ENCODE measurements at regions not wholly inside any gene's neighbourhood (a gene's known extent, or its start where the extent isn't known, plus 50 kb on each side); places are given as distances from the start of the nearest gene placed in this dataset.
"Not testable (repeated sequence)": the region's sequence is repeated elsewhere in the genome, so short reads cannot be mapped to it uniquely, and the experiment has no call there.

- H3K9me3 ChIP-seq (ENCODE audit: insufficient read depth, low read depth, low read length): no peaks in the 10 kb centered on the region
- no peaks in the 10 kb centered on the region for H3K36me3 ChIP-seq (ENCODE audit: insufficient read depth, low read length)
- H3K4me1 ChIP-seq (ENCODE audit: insufficient read depth, low read length): peaks cover 33% of the 10 kb centered on the region
- H3K27ac ChIP-seq (ENCODE audit: low read depth, low read length): no peak overlapping the region
- H3K4me3 ChIP-seq (ENCODE audit: low read length): no peak overlapping the region
- H3K9ac ChIP-seq (ENCODE audit: low read depth, low read length): no peak overlapping the region
- WGBS: 89% methylated on average over 2 of the region's 2 CpGs
- H3K27me3 ChIP-seq (ENCODE audit: insufficient read depth, low read length): no peaks in the 10 kb centered on the region
Observed at GRCh38 chr3:130825762-130826299, 68.1 kb upstream of the ATP2C1 start.

GRCh38 chr3:130826516-130827182, 67.2 kb upstream of the ATP2C1 start:
- Histone ChIP-seq H3K4me1 (ENCODE audit: insufficient read depth, low read length) (peaks cover 37% of the 10 kb centered on the region), H3K27me3 (ENCODE audit: insufficient read depth, low read length) (no peaks in the 10 kb centered on the region)
- WGBS: 94% methylated on average over 4 of the region's 4 CpGs

GRCh38 chr3:130827486-130827885, 66.4 kb upstream of the ATP2C1 start:
- H3K27ac ChIP-seq (ENCODE audit: low read depth, low read length): no peak overlapping the region
- H3K36me3 ChIP-seq (ENCODE audit: insufficient read depth, low read length): no peaks in the 10 kb centered on the region
- peaks cover 44% of the 10 kb centered on the region for H3K4me1 ChIP-seq (ENCODE audit: insufficient read depth, low read length)
- H3K9ac ChIP-seq (ENCODE audit: low read depth, low read length): no peak overlapping the region
- no peaks in the 10 kb centered on the region for H3K9me3 ChIP-seq (ENCODE audit: insufficient read depth, low read depth, low read length)
- H3K27me3 ChIP-seq (ENCODE audit: insufficient read depth, low read length): no peaks in the 10 kb centered on the region
- WGBS: 92% methylated on average over 11 of the region's 11 CpGs
- H3K4me3 ChIP-seq (ENCODE audit: low read length): no peak overlapping the region

More at GRCh38 chr3:130826516-130827182, 67.2 kb upstream of the ATP2C1 start:
- Histone ChIP-seq H3K9me3 (ENCODE audit: insufficient read depth, low read depth, low read length) (no peaks in the 10 kb centered on the region), H3K27ac (ENCODE audit: low read depth, low read length) (no peak overlapping the region), H3K4me3 (ENCODE audit: low read length) (no peak overlapping the region), H3K36me3 (ENCODE audit: insufficient read depth, low read length) (no peaks in the 10 kb centered on the region), H3K9ac (ENCODE audit: low read depth, low read length) (no peak overlapping the region)

GRCh38 chr3:130828948-130829947, 64.6 kb upstream of the ATP2C1 start:
- no peaks in the 10 kb centered on the region for H3K27me3 ChIP-seq (ENCODE audit: insufficient read depth, low read length)
- H3K9me3 ChIP-seq (ENCODE audit: insufficient read depth, low read depth, low read length): no peaks in the 10 kb centered on the region
- H3K27ac ChIP-seq (ENCODE audit: low read depth, low read length): peak overlapping the region; percentile 49; the same call in 1 of the 2 replicates
- whole genome bisulfite sequencing: 65% methylated on average over 9 of the region's 10 CpGs
- no peaks in the 10 kb centered on the region for H3K36me3 ChIP-seq (ENCODE audit: insufficient read depth, low read length)
- peaks cover 44% of the 10 kb centered on the region for H3K4me1 ChIP-seq (ENCODE audit: insufficient read depth, low read length)
- H3K9ac ChIP-seq (ENCODE audit: low read depth, low read length): no peak overlapping the region
- H3K4me3 ChIP-seq (ENCODE audit: low read length): no peak overlapping the region

GRCh38 chr3:130831719-130832400, 62.0 kb upstream of the ATP2C1 start:
- peaks cover 37% of the 10 kb centered on the region for H3K4me1 ChIP-seq (ENCODE audit: insufficient read depth, low read length)
- no peak overlapping the region for H3K27ac ChIP-seq (ENCODE audit: low read depth, low read length)
- H3K9ac ChIP-seq (ENCODE audit: low read depth, low read length): peak overlapping the region; percentile 48; the same call in 1 of the 2 replicates
- no peaks in the 10 kb centered on the region for H3K36me3 ChIP-seq (ENCODE audit: insufficient read depth, low read length)
- H3K9me3 ChIP-seq (ENCODE audit: insufficient read depth, low read depth, low read length): no peaks in the 10 kb centered on the region
- H3K27me3 ChIP-seq (ENCODE audit: insufficient read depth, low read length): no peaks in the 10 kb centered on the region
- no peak overlapping the region for H3K4me3 ChIP-seq (ENCODE audit: low read length)
- 50% methylated on average over 10 of the region's 10 CpGs for WGBS

- H3K36me3 ChIP-seq (ENCODE audit: insufficient read depth, low read length); H3K27ac ChIP-seq (ENCODE audit: low read depth, low read length); H3K9ac ChIP-seq (ENCODE audit: low read depth, low read length); H3K27me3 ChIP-seq (ENCODE audit: insufficient read depth, low read length); H3K4me3 ChIP-seq (ENCODE audit: low read length); H3K9me3 ChIP-seq (ENCODE audit: insufficient read depth, low read depth, low read length): not testable (repeated sequence)
- WGBS: 61% methylated on average over 7 of the region's 9 CpGs
- H3K4me1 ChIP-seq (ENCODE audit: insufficient read depth, low read length): peaks cover 37% of the 10 kb centered on the region
Observed at GRCh38 chr3:130832401-130832746, 61.5 kb upstream of the ATP2C1 start.

GRCh38 chr3:130834476-130834875, 59.4 kb upstream of the ATP2C1 start:
- Histone ChIP-seq H3K4me3 (ENCODE audit: low read length) (no peak overlapping the region), H3K36me3 (ENCODE audit: insufficient read depth, low read length) (no peaks in the 10 kb centered on the region), H3K4me1 (ENCODE audit: insufficient read depth, low read length) (peaks cover 35% of the 10 kb centered on the region), H3K9me3 (ENCODE audit: insufficient read depth, low read depth, low read length) (no peaks in the 10 kb centered on the region), H3K9ac (ENCODE audit: low read depth, low read length) (no peak overlapping the region), H3K27me3 (ENCODE audit: insufficient read depth, low read length) (no peaks in the 10 kb centered on the region), H3K27ac (ENCODE audit: low read depth, low read length) (no peak overlapping the region)

- 95% methylated on average over 4 of the region's 4 CpGs for WGBS
- no peaks in the 10 kb centered on the region for H3K27me3 ChIP-seq (ENCODE audit: insufficient read depth, low read length)
- peaks cover 34% of the 10 kb centered on the region for H3K4me1 ChIP-seq (ENCODE audit: insufficient read depth, low read length)
- H3K9ac ChIP-seq (ENCODE audit: low read depth, low read length): no peak overlapping the region
- no peaks in the 10 kb centered on the region for H3K9me3 ChIP-seq (ENCODE audit: insufficient read depth, low read depth, low read length)
- H3K36me3 ChIP-seq (ENCODE audit: insufficient read depth, low read length): no peaks in the 10 kb centered on the region
- H3K27ac ChIP-seq (ENCODE audit: low read depth, low read length): no peak overlapping the region
- H3K4me3 ChIP-seq (ENCODE audit: low read length): no peak overlapping the region
Observed at GRCh38 chr3:130835483-130835882, 58.4 kb upstream of the ATP2C1 start.

GRCh38 chr3:130838898-130839600, 54.8 kb upstream of the ATP2C1 start:
- H3K27ac ChIP-seq (ENCODE audit: low read depth, low read length): peak overlapping the region; percentile 87; the same call in 1 of the 2 replicates
- no peaks in the 10 kb centered on the region for H3K36me3 ChIP-seq (ENCODE audit: insufficient read depth, low read length)
- peaks cover 34% of the 10 kb centered on the region for H3K4me1 ChIP-seq (ENCODE audit: insufficient read depth, low read length)
- no peak overlapping the region for H3K9ac ChIP-seq (ENCODE audit: low read depth, low read length)
- 77% methylated on average over 1 of the region's 2 CpGs for WGBS
- no peak overlapping the region; the same call in 1 of the 2 replicates for H3K4me3 ChIP-seq (ENCODE audit: low read length)
- no peaks in the 10 kb centered on the region for H3K27me3 ChIP-seq (ENCODE audit: insufficient read depth, low read length)
- no peaks in the 10 kb centered on the region for H3K9me3 ChIP-seq (ENCODE audit: insufficient read depth, low read depth, low read length)

GRCh38 chr3:130839813-130840212, 54.1 kb upstream of the ATP2C1 start:
- Histone ChIP-seq H3K4me3 (ENCODE audit: low read length) (peak overlapping the region; percentile 9; the same call in 1 of the 2 replicates), H3K9ac (ENCODE audit: low read depth, low read length) (no peak overlapping the region), H3K36me3 (ENCODE audit: insufficient read depth, low read length) (no peaks in the 10 kb centered on the region), H3K4me1 (ENCODE audit: insufficient read depth, low read length) (peaks cover 34% of the 10 kb centered on the region), H3K27me3 (ENCODE audit: insufficient read depth, low read length) (no peaks in the 10 kb centered on the region), H3K27ac (ENCODE audit: low read depth, low read length) (peak overlapping the region; percentile 87), H3K9me3 (ENCODE audit: insufficient read depth, low read depth, low read length) (no peaks in the 10 kb centered on the region)
- 34% methylated on average over 4 of the region's 4 CpGs for WGBS

All from HUES64 (cell line).